Spleen (tissue), 7 donors: ENCODE measurements at regions not wholly inside any gene's neighbourhood (a gene's known extent, or its start where the extent isn't known, plus 50 kb on each side); places are given as distances from the start of the nearest gene placed in this dataset.

ENCODE experiments used
- POLR2A ChIP-seq, 3 donors: fragments of 450-650 bp; IDR thresholded peaks; one replicate each; pipeline ENCODE4 v1.5.1; 2017; ENCODE audit warnings: antibody characterized with exemption in 3 of 3, mild to moderate bottlenecking in 1 of 3
- TF ChIP-seq, protein P1 (sequence below), 11 experiments: fragments of 200-600 bp in 7 of 11; fragments of 450-650 bp in 4 of 11; sonication (generic) in 4 of 11; IDR thresholded peaks in 8 of 11; conservative IDR thresholded peaks in 3 of 11; 1 replicate in 7 of 11; 2 replicates in 4 of 11; pipeline versions ENCODE4 v1.4.0 to v1.8.0; 2016 to 2021; ENCODE audit warnings: antibody characterized with exemption in 11 of 11, inconsistent platforms in 4 of 11, mild to moderate bottlenecking in 1 of 11
- donor health status: DM: no; HTN: no; CAD: no; lungs with moderate emphysema.
- donor health status: DM: no; HTN: no; CAD: no.
- donor health status: DM: no; HTN: no; CAD: no.

DNA sequence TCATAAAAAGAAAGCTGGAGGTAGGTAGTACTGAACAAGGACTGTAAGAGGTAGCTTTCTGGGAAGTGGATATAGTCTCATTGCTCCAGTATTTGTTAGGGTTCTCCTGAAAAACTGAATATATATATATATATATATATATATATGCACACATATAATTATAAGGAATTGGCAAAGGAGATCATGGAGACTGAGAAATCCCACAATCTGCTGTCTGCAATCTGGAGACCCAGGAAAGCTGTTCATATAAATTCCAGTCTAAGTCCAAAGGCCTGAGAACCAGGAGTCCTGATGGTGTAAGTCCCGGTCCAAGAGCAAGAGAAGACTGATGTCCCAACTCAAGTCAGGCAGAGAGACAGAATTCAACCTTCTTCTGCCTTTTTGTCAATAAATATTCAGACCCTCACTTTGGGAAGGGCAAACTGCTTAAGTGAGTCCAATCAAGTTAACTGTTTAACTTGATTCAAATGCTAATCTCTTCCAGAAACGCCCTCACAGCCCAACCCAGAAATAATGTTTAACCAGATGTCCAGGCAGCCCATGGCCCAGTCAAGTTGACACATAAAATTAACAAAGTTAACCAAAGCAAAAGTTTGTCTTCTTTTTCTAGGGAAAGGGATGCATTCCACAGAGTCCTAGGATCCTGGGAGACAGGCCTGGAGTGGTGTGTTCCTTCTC lies 225.3 kb upstream of the KAZN start:
- TF ChIP-seq, protein P1, sequence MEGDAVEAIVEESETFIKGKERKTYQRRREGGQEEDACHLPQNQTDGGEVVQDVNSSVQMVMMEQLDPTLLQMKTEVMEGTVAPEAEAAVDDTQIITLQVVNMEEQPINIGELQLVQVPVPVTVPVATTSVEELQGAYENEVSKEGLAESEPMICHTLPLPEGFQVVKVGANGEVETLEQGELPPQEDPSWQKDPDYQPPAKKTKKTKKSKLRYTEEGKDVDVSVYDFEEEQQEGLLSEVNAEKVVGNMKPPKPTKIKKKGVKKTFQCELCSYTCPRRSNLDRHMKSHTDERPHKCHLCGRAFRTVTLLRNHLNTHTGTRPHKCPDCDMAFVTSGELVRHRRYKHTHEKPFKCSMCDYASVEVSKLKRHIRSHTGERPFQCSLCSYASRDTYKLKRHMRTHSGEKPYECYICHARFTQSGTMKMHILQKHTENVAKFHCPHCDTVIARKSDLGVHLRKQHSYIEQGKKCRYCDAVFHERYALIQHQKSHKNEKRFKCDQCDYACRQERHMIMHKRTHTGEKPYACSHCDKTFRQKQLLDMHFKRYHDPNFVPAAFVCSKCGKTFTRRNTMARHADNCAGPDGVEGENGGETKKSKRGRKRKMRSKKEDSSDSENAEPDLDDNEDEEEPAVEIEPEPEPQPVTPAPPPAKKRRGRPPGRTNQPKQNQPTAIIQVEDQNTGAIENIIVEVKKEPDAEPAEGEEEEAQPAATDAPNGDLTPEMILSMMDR (IDR thresholded peaks at IDR 0.05 in 8 of 11, conservative IDR thresholded peaks at IDR 0.05 in 3 of 11) = no peak
- TF ChIP-seq POLR2A (IDR thresholded peaks at IDR 0.05) = no peak
